Activated CD4-positive, CD25-positive, alpha-beta regulatory T cell (primary cell): ENCODE measurements at regions not wholly inside any gene's neighbourhood (a gene's known extent, or its start where the extent isn't known, plus 50 kb on each side); places are given as distances from the start of the nearest gene placed in this dataset.
"Not testable (repeated sequence)": the region's sequence is repeated elsewhere in the genome, so short reads cannot be mapped to it uniquely, and the experiment has no call there.

Experiments used
- DNase-seq, 4 experiments: peaks; one replicate each; lab custom pipeline; 2025; lab: John Stamatoyannopoulos, UW

DNA sequence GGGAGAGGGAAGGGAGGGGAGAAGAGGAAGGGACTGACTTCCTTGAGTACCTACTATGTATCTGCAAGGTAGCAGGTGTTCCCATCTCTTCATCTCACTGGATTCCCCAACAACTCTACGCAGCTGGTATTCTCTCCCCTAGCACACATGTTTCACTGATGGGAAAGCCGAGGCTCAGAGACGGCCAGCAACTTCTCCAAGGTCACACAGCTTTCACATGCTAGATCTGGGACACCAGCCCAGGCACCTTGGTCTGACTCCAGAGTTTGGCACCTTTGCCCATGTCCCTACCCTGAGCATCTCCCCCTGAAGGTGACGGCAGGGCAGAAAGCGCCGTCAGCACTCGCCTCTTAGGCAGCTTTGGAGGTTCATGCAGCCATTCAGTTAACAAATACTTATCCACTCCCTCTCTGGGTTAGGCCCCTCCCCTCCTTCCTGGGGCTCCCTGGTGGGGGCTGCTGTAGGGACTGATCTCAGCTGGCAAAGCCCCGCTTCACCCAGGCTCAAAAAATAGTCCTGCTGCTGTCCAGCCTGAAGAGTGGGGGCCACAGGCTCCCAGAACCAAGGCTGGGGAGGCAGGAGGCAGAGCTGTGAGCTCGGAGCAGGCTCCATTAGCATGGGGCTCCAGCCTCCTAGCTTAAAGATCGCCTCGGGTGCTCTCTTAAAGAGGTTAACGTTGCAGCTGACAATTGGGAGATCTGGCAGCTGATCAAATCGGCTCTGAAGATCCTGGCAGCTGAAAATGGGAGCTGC, 79.4 kb downstream of the IGLL1 start:
- DNase-seq, result no peak

DNA sequence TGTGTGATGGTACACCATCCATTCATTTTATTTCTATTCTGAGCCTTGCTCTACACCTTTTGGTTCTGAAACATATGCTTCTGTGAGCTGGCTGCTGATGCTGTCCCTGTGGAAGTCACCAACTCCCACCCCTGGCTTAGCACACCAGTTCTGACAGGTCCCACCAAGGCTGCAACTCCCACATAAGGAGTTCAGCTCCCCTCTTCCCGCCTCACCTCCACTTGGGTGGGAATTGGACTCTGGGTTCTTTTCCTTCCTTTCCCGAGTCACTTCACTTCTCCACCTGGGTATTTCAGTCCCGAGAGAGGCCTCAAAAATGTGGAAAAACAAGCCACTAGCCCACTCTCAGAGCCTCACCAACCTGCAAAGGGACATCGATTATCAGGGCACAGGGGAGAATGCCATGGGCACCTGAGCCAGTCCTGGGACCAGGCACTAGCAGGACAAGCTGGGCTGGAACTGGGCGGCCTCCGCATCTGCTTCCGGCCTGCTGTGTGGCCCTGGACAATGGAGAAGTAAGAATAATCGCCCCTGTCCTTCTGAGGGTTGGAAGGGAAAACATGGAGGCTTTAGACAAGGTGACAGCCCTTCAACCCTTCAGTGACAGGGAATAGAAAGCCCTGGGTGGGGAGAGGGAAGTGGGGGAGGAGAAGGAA, 80.1 kb downstream of the IGLL1 start:
- DNase-seq, result no peak

DNA sequence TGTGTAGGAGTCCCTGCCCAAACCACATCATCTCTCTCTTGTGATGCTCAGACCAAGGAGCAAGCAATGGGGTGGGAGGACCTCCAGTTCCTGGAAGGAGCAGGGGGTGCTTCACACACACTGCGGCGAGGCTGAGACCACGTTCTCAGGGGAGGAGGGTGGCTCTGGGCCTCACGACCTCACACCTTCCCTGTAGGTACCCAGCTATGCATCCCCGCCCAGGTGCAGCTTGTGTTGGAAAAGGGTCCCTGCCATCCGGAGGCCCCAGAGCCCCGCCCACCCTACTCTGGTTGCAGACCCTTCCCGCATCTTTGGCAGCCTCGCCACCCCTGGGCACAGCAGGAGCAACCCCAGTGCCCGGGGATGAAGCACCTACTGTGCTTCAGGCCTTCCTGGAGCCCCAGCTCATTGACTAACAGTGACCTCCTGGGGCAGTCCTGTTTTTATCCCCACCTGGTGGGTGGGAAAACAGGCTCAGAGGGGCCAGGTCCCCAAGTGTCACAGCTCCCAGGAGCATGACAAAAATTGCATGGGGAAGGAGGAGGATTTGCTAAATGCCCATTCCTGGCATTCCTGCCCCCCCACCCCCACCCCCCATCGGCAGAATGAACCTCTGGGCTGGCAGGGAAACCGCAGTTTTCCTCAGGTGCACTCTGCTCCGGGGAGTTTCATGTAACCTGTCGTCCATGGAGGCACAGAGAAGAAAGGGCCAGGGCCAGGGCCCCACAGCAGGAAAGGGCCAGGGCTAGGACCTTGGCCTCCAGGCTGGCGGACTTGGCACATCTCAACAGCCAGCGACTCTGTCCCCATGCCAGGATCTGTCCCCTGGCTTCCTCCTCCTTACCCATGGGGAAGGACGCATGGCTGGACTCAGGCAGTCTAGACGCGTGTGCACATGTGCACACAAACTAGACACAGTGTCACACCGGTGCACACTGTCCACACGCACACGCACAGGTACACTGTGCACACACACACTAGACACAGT, 81.0 kb downstream of the IGLL1 start:
- DNase-seq, result no peak

DNA sequence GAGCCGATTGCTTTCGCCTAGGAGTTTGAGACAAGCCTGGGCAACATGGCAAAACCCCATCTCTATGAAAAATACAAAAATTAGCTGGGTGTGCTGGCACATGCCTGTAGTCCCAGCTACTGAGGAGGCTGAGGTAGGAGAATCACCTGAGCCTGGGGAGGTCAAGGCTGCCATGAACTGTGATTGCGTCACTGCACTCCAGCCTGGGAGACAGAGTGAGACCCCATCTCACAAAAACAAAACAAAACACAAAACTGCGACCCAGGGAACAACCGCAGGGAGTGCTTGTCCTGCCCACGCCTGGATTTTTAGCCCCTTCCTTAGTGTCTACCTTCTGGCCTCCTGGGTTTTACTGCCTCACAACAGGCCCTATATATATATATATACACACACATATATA, 82.2 kb downstream of the IGLL1 start:
- not testable (repeated sequence) for DNase-seq

DNA sequence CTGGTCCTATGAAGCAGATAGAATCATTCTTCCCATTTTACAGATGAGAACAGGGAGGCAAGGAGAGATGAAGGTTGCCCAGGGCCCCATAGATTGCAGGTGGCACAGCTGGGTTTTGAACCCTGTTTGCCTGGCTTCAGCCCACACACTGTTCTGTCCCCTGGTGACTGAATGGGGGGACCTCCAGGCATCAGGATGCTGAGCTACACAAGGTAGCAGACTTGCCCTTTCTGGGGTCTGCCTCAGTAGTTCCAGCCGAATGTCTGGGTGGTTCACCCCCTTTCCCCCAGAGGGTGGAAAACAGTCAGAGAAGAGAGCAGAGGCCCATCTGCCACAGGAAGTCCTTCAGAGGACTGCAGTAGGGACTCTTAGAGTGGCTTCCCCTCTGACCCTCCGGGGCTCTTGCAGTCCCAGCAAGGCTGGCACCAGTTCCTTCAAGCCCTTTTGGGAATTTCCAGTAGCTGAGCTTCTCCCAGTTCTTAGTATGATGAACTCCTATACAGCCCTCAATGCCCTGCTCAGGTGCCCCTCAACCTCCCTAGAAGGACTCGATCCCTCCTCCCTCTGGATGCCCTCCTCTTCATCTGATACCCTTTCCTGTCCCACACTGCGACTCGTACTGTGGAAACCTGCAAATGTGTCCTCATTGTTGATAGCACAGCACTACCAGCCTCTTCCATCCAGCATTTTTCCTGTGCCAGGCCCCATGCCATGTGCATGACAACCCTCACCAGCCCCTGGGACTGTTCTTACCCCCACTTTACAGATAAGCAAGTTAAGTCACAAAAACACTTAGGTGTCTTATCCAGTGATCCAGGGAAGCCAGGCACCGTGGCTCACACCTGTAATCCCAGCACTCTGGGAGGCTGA, 82.8 kb downstream of the IGLL1 start:
- no peak for DNase-seq

DNA sequence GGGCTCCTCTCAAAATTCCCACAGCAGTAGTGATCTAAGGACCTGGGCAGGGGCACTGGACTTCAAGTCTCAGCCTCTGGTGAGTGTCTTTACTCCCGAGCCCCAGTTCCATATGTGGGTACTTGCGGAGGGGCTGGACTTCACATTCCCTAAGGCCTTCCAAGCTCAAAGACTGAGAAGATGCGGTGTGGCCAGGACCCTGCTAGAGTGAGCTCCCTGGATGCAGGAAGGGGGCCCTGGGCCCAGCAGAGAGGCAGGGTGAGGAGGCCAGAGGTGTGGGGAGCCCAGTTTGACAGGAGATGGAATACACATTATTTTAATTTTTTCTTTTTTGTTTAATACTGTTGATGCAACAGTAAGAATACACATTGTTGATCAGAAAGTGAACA, 83.7 kb downstream of the IGLL1 start:
- DNase-seq, result no peak

DNA sequence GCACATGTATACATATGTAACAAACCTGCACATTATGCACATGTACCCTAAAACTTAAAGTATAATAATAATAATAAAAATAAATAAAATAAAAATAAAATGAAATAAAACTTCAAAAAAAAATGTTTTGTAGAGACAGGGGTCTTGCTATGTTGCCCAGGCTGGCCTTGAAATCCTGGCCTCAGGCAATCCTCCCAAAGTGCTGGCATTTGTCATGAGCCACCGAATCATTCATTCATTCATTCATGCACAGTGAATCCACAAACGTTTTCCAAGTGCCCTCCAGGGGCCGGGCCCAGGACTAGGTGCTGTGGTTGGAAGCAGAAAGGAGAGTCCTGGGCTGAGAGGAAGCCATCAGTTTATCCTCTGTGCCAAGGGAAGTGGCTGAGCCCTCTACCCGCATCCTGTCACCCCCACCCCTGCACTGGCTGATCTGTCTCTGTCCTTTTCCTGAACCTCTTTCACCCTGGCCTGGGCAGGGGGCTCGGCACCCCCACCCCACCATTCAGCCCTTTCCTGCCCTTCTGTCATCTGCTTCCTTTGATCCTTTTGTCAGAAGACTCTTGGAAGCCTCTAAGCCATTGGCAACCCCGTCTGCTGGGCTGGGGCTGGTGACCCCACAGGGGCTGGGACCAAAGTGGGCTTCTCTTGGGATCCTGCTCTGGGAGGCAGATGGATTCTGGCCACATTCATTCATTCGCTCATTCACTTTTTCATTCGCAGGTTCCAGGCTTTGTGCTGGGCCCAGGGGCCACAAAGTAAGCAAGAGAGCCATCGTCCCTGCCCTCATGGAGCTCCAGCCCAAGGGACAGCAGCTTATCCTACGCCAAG, 84.3 kb downstream of the IGLL1 start:
- DNase-seq, result no peak

DNA sequence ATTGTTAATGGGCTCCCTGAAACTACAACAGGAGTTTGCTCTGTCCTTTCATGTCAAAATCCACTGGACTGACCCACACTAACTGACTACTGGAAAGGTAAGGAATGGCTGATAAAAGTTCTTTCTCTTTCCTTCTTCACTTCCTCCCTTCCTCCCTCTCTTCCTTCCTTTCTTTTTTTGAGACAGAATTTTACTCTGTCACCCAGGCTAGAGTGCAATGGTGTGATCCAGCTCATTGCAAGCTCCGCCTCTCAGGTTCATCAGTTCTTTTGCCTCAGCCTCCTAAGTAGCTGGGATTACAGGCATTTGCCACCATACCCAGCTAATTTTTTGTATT, 85.2 kb downstream of the IGLL1 start:
- no peak for DNase-seq

GRCh38 chr22:23485490-23485889, 94.6 kb downstream of the IGLL1 start:
- DNase-seq, result no peak

- no peak for DNase-seq
These were observed 95.4 kb downstream of the IGLL1 start for GRCh38 chr22:23484651-23485050.

GRCh38 chr22:23481369-23481768, 98.7 kb downstream of the IGLL1 start:
- DNase-seq, result no peak

DNA sequence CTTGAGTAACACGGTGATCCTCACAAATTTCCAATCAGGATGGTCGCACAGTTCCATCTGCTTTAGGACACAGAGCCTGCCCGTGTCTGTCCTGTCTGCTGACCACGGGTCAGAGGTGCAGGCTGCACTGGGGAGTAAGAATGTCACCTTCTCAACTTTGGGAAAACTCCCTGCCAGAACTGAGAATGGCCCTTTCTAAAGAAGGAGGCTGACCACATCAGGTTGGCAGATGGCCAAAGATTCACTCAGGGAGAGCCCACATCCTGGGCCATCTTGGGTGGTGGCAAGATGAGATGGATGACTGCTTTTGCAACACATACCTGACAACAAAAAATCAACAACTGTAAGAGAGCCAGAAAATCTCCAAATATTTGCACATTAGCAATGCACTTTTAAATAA, 101.9 kb downstream of the IGLL1 start:
- DNase-seq, result no peak

- DNase-seq, result not testable (repeated sequence)
These were observed 105.6 kb downstream of the IGLL1 start for GRCh38 chr22:23474531-23474930.

- no peak for DNase-seq
These were observed 106.2 kb downstream of the IGLL1 start for GRCh38 chr22:23473901-23474300.

DNA sequence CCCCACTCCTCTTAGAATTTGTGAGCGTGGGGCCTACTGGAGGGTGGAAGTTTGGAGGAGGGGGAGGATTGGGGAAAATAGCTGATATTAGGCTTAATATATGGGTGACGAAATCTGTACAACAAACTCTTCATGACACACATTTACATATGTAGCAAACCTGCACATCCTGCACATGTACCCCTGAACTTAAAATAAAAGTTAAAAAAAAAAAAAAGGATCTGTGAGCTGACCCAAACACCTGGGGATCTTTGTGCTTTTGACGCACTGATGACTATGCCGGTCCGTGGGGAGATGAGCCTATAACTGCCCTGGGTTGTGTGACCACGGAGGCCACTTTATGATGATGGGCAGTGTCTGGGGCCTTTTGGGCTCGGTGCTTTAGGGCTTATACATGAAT, 107.7 kb downstream of the IGLL1 start:
- not testable (repeated sequence) for DNase-seq

DNA sequence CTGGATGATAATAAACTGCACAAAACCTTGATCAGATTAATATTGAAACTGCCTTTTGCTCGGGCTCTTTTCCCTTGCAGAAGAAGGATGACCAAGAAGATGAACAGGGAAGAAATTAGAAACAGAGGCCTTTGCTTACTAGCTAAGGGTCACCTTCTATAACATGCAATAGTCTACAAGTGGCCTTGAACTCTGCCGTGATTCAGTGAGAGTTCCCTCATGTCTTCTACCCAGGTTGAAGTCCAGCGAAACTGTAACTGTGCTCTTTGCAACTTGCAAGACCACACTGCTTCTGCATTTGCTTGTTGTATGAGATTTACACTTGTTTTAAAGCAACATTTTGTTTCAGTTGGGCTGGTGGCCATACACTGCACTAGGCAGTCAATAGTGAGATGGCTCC, 108.4 kb downstream of the IGLL1 start:
- no peak for DNase-seq

DNA sequence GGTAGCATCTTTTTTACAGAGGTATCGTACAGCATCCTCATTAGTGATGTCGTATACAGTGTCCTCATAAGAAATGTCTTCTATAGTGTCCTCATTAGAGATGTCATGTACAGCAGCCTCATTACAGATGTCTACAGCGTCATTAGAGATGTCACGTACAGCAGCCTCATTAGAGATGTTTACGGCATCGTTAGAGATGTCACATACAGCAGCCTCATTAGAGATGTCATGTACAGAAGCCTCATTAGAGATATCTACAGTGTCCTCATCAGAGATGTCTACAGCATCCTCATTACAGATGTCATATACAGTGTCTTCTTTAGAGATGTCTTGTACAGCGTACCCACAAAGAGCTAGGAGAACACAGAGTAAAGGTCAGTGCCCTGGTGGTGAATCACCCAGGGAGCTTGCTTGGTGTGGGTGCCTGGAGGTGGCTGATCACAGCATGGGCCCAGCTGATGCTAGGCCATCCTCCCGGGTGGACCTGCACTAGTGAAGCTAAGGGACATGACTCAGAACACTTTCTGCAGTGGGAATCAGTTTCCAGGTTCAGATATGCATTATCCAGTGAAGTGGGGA, 109.2 kb downstream of the IGLL1 start:
- no peak for DNase-seq

DNA sequence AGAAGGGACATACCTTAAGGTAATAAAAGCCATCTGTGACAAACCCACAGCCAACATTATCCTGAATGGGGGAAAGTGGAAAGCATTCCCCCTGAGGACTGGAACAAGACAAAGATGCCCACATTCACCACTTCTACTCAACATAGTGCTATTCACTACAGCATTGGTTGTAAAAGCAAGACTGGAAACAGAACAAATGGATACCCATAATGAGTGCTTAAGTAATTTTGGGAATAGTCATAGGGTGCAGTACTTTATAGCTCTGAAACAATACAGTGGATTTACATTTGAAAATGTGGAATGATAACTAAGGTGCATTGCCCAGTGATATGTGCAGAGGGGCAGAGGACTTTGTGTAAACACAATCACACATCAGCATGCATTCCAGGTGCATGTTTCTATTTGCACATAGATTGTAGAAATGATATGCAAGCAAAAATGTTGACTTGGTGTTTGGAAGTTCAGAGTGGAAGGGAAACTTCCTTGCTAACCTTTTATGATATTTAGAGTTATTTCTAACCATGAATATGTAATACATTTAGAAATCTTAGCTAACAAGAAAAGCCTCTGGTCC, 112.3 kb downstream of the IGLL1 start:
- DNase-seq, result no peak

GRCh38 chr22:23466351-23466750, 113.7 kb downstream of the IGLL1 start:
- DNase-seq, result no peak

DNA sequence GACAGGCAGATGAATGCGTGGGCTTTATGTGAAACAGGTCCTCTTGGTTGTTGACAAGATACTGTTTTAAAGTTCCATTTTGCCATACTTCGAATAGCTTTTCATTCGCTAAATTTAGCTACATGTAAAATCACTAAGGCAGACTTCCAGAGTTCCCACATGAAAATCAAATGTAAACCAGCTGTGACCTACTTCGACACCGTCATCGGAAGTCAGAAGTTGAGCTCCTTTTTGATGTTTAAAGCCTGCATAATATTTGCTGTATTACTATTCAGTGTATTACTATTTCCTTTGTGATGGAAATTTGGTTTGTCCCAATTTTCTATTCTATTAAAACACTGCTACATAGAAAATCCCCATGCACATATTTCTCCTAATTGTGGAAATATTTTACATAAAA, 115.3 kb downstream of the IGLL1 start:
- not testable (repeated sequence) for DNase-seq
